GM13977 (cell line): ENCODE measurements at regions not wholly inside any gene's neighbourhood (a gene's known extent, or its start where the extent isn't known, plus 50 kb on each side); places are given as distances from the start of the nearest gene placed in this dataset.

Source experiments
- DNase-seq: peaks from one replicate; pipeline ENCODE4 v3.0.0; 2012; ENCODE audit warnings: low spot score
- in situ Hi-C: fragments of 300-500 bp; cut with MboI; formaldehyde crosslinking; loops from one replicate; pipeline ENCODE4 v1.12.0; 2022; ENCODE audit warnings: low sequenced_read_pairs, low pct_unique_long_range_greater_than_20kb, mixed read lengths, inconsistent platforms; ENCODE audit not compliant: unreplicated experiment
- TF ChIP-seq, protein P1 (sequence below): IDR thresholded peaks from 2 replicates; pipeline ENCODE4 v1.5.1; 2012; ENCODE audit warnings: mild to moderate bottlenecking, control low read depth; ENCODE audit not compliant: insufficient read depth; ENCODE audit errors: extremely low read depth, missing control alignments

DNA sequence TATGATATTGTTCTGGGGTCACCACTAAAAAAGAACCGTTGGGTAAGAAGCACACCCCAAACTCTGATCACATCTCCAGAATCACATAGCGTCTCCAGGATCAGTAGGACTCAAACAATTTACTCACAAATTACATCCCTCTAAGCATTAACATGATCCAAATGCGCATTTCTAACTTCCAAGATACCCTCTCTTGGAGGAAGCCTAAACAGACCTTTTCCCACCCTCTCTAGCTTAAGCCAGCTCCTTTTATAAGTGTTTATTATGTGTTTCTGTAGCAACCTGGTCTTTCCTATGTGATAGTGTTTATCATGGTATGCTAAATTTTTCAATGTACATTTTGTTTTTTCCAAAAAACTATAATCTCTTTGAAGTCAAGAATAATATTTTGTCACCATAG lies 1846.5 kb downstream of the OLFM4 start:
- TF ChIP-seq, protein P1, sequence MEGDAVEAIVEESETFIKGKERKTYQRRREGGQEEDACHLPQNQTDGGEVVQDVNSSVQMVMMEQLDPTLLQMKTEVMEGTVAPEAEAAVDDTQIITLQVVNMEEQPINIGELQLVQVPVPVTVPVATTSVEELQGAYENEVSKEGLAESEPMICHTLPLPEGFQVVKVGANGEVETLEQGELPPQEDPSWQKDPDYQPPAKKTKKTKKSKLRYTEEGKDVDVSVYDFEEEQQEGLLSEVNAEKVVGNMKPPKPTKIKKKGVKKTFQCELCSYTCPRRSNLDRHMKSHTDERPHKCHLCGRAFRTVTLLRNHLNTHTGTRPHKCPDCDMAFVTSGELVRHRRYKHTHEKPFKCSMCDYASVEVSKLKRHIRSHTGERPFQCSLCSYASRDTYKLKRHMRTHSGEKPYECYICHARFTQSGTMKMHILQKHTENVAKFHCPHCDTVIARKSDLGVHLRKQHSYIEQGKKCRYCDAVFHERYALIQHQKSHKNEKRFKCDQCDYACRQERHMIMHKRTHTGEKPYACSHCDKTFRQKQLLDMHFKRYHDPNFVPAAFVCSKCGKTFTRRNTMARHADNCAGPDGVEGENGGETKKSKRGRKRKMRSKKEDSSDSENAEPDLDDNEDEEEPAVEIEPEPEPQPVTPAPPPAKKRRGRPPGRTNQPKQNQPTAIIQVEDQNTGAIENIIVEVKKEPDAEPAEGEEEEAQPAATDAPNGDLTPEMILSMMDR = no peak
- in situ Hi-C loops = no loop called here
- DNase-seq = no peak

DNA sequence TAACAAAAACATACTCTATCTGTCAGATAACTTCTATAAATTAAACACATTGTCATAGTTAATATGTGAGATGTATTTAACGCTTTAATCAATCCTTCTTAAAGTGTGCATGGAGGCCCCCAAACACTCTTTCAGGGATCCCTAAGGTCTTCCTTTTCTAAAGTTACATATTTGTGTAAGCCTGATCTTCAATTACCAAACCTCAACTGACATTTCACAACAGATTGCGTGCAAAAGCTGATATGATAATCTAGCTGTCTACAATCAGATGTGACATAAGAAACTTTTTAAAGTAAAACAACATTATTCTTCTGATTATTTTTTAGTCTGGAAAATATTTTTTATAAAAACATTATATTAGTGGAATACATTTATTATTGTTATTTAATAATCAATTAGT lies 1850.4 kb downstream of the OLFM4 start:
- TF ChIP-seq, protein P1 = no peak
- in situ Hi-C loops = no loop called here
- DNase-seq = no peak

DNA sequence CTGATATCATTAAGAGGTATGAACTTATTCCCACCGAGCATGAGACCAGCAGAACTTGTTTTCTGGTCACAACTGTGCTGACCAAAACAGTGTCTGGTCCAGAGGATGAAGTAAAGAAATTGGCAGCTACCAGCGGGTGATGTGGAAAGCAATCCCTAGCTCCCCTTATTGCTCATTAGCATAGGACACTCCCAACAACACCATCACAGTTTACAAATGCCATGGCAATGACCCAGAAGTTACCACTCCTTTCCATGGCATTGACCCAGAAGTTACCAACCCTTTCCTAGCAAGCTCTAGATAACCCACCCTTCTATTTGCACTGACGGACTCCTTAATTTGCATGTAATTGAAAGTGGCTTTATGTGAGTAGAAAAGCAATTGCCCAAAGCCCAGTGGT lies 1856.1 kb downstream of the OLFM4 start:
- TF ChIP-seq, protein P1 = no peak
- in situ Hi-C loops = no loop called here
- DNase-seq = no peak

DNA sequence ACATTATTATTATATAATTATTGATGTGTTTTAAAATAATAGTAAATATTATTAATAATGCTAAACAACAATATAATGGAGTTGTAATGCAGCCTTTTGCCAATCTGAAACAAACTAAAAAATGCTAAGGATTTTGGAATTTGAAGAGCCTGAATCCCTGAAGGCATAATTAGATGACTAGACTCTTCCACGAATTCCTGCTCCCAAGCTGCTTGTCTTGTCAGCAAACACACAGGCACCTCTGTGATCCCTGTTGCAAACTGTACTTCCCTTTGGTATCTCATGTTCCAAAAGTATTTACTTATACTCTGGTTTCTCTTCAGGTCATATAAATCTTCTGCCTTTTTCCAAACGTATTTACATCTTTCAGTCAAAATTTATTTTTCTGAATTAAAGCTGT lies 1862.4 kb downstream of the OLFM4 start:
- DNase-seq = no peak
- TF ChIP-seq, protein P1 = no peak
- in situ Hi-C loops = no loop called here

DNA sequence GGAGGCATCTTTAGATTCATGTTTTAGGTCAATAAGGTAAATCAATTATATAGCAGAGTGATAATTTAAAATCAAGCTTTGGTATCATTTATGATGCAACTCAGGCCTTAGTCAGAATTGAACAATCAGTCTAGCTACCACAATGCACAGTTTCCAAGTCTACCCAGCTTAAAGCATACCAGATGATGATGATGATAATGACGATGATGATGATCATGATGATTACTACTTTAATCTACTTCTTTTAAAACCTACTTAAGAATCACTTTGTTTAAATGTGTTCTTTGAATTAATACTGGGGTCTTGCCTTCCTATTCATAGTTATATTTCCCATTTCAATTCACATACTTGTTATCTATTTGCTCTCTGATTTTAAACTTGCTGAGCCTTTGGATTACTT lies 1872.7 kb downstream of the OLFM4 start:
- TF ChIP-seq, protein P1 = no peak
- DNase-seq = no peak
- in situ Hi-C loops = no loop called here

GRCh38 chr13:54912367-54912766 lies 1883.8 kb downstream of the OLFM4 start:
- TF ChIP-seq, protein P1 = no peak
- no peak for DNase-seq
- in situ Hi-C loops = no loop called here

DNA sequence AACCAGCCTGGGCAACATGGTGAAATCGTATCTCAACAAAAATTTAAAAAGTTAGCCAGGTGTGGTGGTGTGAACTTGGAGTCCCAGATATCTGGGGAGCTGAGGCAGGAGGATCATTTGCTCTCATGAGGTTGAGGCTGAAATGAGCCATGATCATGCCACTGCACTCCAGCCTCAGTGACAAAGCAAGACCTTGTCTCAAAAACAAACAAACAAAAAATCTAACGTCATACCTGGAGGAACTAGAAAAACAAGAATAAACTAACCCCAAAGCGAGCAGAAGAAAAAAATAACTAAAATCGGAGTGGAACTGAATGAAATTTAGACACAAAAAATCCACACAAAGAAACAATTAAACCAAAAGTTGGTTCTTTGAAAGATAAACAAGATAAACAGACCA lies 1885.1 kb downstream of the OLFM4 start:
- no peak for DNase-seq
- in situ Hi-C loops = no loop called here
- TF ChIP-seq, protein P1 = no peak
